CD4-positive, CD25-positive, alpha-beta regulatory T cell (primary cell): ENCODE measurements at regions not wholly inside any gene's neighbourhood (a gene's known extent, or its start where the extent isn't known, plus 50 kb on each side); places are given as distances from the start of the nearest gene placed in this dataset.
"Not testable (repeated sequence)": the region's sequence is repeated elsewhere in the genome, so short reads cannot be mapped to it uniquely, and the experiment has no call there.

ENCODE experiments used
- ATAC-seq, 2 donors: fragments of 150-1000 bp; cut with Tn5 transposase; one replicate each; pipeline ENCODE4 v1.10.0; 2021; ENCODE audit warnings: low read depth in 2 of 2, moderate number of reproducible peaks in 2 of 2, moderate library complexity in 1 of 2
- DNase-seq, 3 donors: peaks; one replicate each; pipeline versions ENCODE4 v3.0.0 to v3.0.0-alpha.2; 2012 to 2022; ENCODE audit warnings: mixed read lengths in 1 of 3
- H3K27ac ChIP-seq: one replicate; pipeline ENCODE4 v1.7.0; 2013; ENCODE audit warnings: mild to moderate bottlenecking, low read length; ENCODE audit not compliant: insufficient read depth, poor library complexity, severe bottlenecking
- H3K27me3 ChIP-seq: one replicate; pipeline ENCODE4 v1.7.0; 2013; ENCODE audit warnings: low read length; ENCODE audit not compliant: control insufficient read depth, insufficient read depth
- H3K36me3 ChIP-seq: one replicate; pipeline ENCODE4 v1.7.0; 2013; ENCODE audit warnings: mild to moderate bottlenecking, low read length, moderate library complexity; ENCODE audit not compliant: control insufficient read depth, insufficient read depth
- H3K4me1 ChIP-seq: 2 replicates; pipeline ENCODE4 v1.7.0; 2013; ENCODE audit warnings: mild to moderate bottlenecking, low read length; ENCODE audit not compliant: insufficient read depth, control insufficient read depth, poor library complexity, severe bottlenecking
- H3K4me3 ChIP-seq: one replicate; pipeline ENCODE4 v1.7.0; 2013; ENCODE audit warnings: low read depth, mild to moderate bottlenecking, low read length, moderate library complexity
- H3K9me3 ChIP-seq, 2 experiments: 1 replicate in 1 of 2; 2 replicates in 1 of 2; pipeline ENCODE4 v1.7.0; 2013; ENCODE audit warnings: low read length in 2 of 2, mild to moderate bottlenecking in 1 of 2, moderate library complexity in 1 of 2; ENCODE audit not compliant: control insufficient read depth in 2 of 2
- H3K27ac Mint-ChIP-seq, 3 donors: one replicate each; pipeline ENCODE4 v1.8.0; 2020 to 2022; ENCODE audit warnings: mild to moderate bottlenecking in 3 of 3, mixed read lengths in 3 of 3, moderate library complexity in 2 of 3
- H3K27me3 Mint-ChIP-seq: one replicate; pipeline ENCODE4 v1.8.0; 2022; ENCODE audit warnings: mild to moderate bottlenecking, mixed read lengths
- H3K36me3 Mint-ChIP-seq: one replicate; pipeline ENCODE4 v1.8.0; 2020; ENCODE audit warnings: mixed read lengths
- H3K4me1 Mint-ChIP-seq, 4 donors: one replicate each; pipeline ENCODE4 v1.8.0; 2020 to 2022; ENCODE audit warnings: mixed read lengths in 4 of 4, mild to moderate bottlenecking in 1 of 4
- H3K4me3 Mint-ChIP-seq, 4 donors: one replicate each; pipeline ENCODE4 v1.8.0; 2020 to 2022; ENCODE audit warnings: mild to moderate bottlenecking in 4 of 4, mixed read lengths in 4 of 4, moderate library complexity in 3 of 4
- H3K9me3 Mint-ChIP-seq, 7 donors: one replicate each; pipeline ENCODE4 v1.8.0; 2020 to 2022; ENCODE audit warnings: mixed read lengths in 7 of 7, mild to moderate bottlenecking in 3 of 7, moderate library complexity in 2 of 7

- no peak overlapping the region for H3K27ac ChIP-seq
- no peak for DNase-seq
- peaks cover 4 to 26% (median 13%) of the 10 kb centered on the region in 7 donors for H3K9me3 Mint-ChIP-seq
- no peaks in the 10 kb centered on the region for H3K4me1 Mint-ChIP-seq
- H3K4me3 Mint-ChIP-seq, result no peak overlapping the region
- no peak overlapping the region for H3K4me3 ChIP-seq
- no peaks in the 10 kb centered on the region for H3K36me3 ChIP-seq
- no peak for ATAC-seq
- H3K36me3 Mint-ChIP-seq, result no peaks in the 10 kb centered on the region
- H3K27me3 ChIP-seq, result no peaks in the 10 kb centered on the region
- H3K27me3 Mint-ChIP-seq, result no peaks in the 10 kb centered on the region
- H3K27ac Mint-ChIP-seq, result no peak overlapping the region
- H3K4me1 ChIP-seq, result no peaks in the 10 kb centered on the region
- H3K9me3 ChIP-seq, result peaks cover 0 to 12% of the 10 kb centered on the region in 2 experiments
These were observed 89.4 kb downstream of the ZNF675 start for GRCh38 chr19:23597661-23598060.

- H3K4me1 Mint-ChIP-seq, result no peaks in the 10 kb centered on the region
- Histone ChIP-seq H3K4me3 (no peak overlapping the region), H3K9me3 (peaks cover 0 to 15% of the 10 kb centered on the region in 2 experiments), H3K4me1 (no peaks in the 10 kb centered on the region), H3K27ac (no peak overlapping the region), H3K36me3 (no peaks in the 10 kb centered on the region), H3K27me3 (no peaks in the 10 kb centered on the region)
- no peak for DNase-seq
- no peak overlapping the region for H3K4me3 Mint-ChIP-seq
- no peaks in the 10 kb centered on the region for H3K27me3 Mint-ChIP-seq
- H3K36me3 Mint-ChIP-seq, result no peaks in the 10 kb centered on the region
- no peak for ATAC-seq
- no peak overlapping the region for H3K27ac Mint-ChIP-seq
- H3K9me3 Mint-ChIP-seq, result peaks cover 6 to 29% (median 13%) of the 10 kb centered on the region in 7 donors
These were observed 90.1 kb downstream of the ZNF675 start for GRCh38 chr19:23596872-23597271.

- not testable (repeated sequence) for DNase-seq, H3K27ac ChIP-seq, ATAC-seq, H3K36me3 Mint-ChIP-seq, H3K4me3 Mint-ChIP-seq, H3K36me3 ChIP-seq, H3K4me1 ChIP-seq, H3K4me3 ChIP-seq, H3K27me3 ChIP-seq, H3K27me3 Mint-ChIP-seq, H3K27ac Mint-ChIP-seq, H3K4me1 Mint-ChIP-seq
- peaks cover 4 to 20% of the 10 kb centered on the region in 2 experiments for H3K9me3 ChIP-seq
- H3K9me3 Mint-ChIP-seq, result peaks cover 8 to 31% (median 16%) of the 10 kb centered on the region in 7 donors
These were observed 92.7 kb downstream of the ZNF675 start for GRCh38 chr19:23594311-23594710.

- Histone ChIP-seq H3K27ac (no peak overlapping the region), H3K36me3 (no peaks in the 10 kb centered on the region), H3K4me3 (no peak overlapping the region), H3K4me1 (no peaks in the 10 kb centered on the region), H3K9me3 (peaks cover 15 to 28% of the 10 kb centered on the region in 2 experiments), H3K27me3 (no peaks in the 10 kb centered on the region)
- Mint-ChIP-seq H3K27ac (no peak overlapping the region), H3K9me3 (peaks cover 1 to 32% (median 8%) of the 10 kb centered on the region in 7 donors), H3K36me3 (no peaks in the 10 kb centered on the region), H3K4me3 (no peak overlapping the region), H3K27me3 (no peaks in the 10 kb centered on the region), H3K4me1 (no peaks in the 10 kb centered on the region)
- ATAC-seq, result no peak
- DNase-seq, result no peak
These were observed 99.5 kb downstream of the ZNF675 start for GRCh38 chr19:23587546-23587945.

- no peaks in the 10 kb centered on the region for H3K36me3 Mint-ChIP-seq
These were observed 109.5 kb downstream of the ZNF675 start for GRCh38 chr19:23577501-23577900.

GRCh38 chr19:23571175-23571574 lies 115.8 kb downstream of the ZNF675 start:
- H3K4me1 ChIP-seq, result no peaks in the 10 kb centered on the region
- no peak for ATAC-seq
- no peak overlapping the region for H3K27ac ChIP-seq
- Mint-ChIP-seq H3K27ac (no peak overlapping the region), H3K9me3 (peaks cover 7 to 55% (median 26%) of the 10 kb centered on the region in 7 donors), H3K4me1 (no peaks in the 10 kb centered on the region), H3K36me3 (no peaks in the 10 kb centered on the region), H3K27me3 (no peaks in the 10 kb centered on the region), H3K4me3 (no peak overlapping the region)
- no peaks in the 10 kb centered on the region for H3K27me3 ChIP-seq
- no peaks in the 10 kb centered on the region for H3K36me3 ChIP-seq
- no peak overlapping the region for H3K4me3 ChIP-seq
- no peak for DNase-seq
- H3K9me3 ChIP-seq, result peaks cover 18 to 50% of the 10 kb centered on the region in 2 experiments

More at GRCh38 chr19:23577501-23577900, 109.5 kb downstream of the ZNF675 start:
- no peak for ATAC-seq
- H3K4me1 ChIP-seq, result no peaks in the 10 kb centered on the region
- H3K27me3 Mint-ChIP-seq, result no peaks in the 10 kb centered on the region
- H3K27ac Mint-ChIP-seq, result no peak overlapping the region
- peaks cover 4 to 31% (median 10%) of the 10 kb centered on the region in 7 donors for H3K9me3 Mint-ChIP-seq
- no peak for DNase-seq
- no peak overlapping the region for H3K27ac ChIP-seq
- H3K9me3 ChIP-seq, result peaks cover 11 to 18% of the 10 kb centered on the region in 2 experiments
- no peaks in the 10 kb centered on the region for H3K4me1 Mint-ChIP-seq
- no peaks in the 10 kb centered on the region for H3K27me3 ChIP-seq
- no peak overlapping the region for H3K4me3 ChIP-seq
- H3K36me3 ChIP-seq, result no peaks in the 10 kb centered on the region
- no peak overlapping the region for H3K4me3 Mint-ChIP-seq

- not testable (repeated sequence) for DNase-seq, H3K4me1 Mint-ChIP-seq, H3K36me3 Mint-ChIP-seq, H3K27me3 Mint-ChIP-seq, H3K4me3 ChIP-seq, H3K27ac ChIP-seq, H3K4me1 ChIP-seq, H3K27ac Mint-ChIP-seq, H3K27me3 ChIP-seq, H3K36me3 ChIP-seq, ATAC-seq, H3K4me3 Mint-ChIP-seq
- H3K9me3 ChIP-seq, result peaks cover 15 to 44% of the 10 kb centered on the region in 2 experiments
- peaks cover 9 to 67% (median 31%) of the 10 kb centered on the region in 7 donors for H3K9me3 Mint-ChIP-seq
These were observed 118.9 kb downstream of the ZNF675 start for GRCh38 chr19:23568116-23568515.

GRCh38 chr19:23565256-23565655 lies 121.8 kb downstream of the ZNF675 start:
- Histone ChIP-seq H3K36me3 (no peaks in the 10 kb centered on the region), H3K4me1 (no peaks in the 10 kb centered on the region), H3K27ac (no peak overlapping the region), H3K27me3 (no peaks in the 10 kb centered on the region), H3K4me3 (no peak overlapping the region), H3K9me3 (peaks cover 3 to 25% of the 10 kb centered on the region in 2 experiments)
- Mint-ChIP-seq H3K27ac (peak overlapping the region in 1 of 3 donors; percentile 6), H3K4me1 (no peaks in the 10 kb centered on the region), H3K9me3 (peaks cover 4 to 48% (median 27%) of the 10 kb centered on the region in 7 donors), H3K36me3 (no peaks in the 10 kb centered on the region), H3K27me3 (no peaks in the 10 kb centered on the region), H3K4me3 (no peak overlapping the region)
- no peak for ATAC-seq
- no peak for DNase-seq
